ENCODE measurements at regions not wholly inside any gene's neighbourhood (a gene's known extent, or its start where the extent isn't known, plus 50 kb on each side); places are given as distances from the start of the nearest gene placed in this dataset.

DNA sequence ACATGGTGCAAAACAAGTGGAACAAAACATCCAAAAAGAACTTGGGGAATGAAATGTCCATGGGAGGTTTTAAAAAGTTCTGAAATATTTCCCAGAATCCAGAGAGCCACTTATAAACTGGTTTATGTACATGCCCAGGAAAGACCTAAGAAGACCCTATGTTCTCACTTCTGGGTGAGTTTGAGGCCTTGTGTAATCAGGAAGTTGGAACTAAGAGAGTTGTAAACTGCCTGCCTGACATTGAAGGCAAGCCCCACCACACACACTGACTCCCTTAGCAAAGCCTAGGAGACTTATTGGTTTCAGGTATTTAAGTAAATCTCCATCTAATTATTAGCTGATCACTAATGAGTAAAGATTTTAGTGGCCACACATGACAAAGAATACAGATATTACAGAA is 142.5 kb downstream of the LRIG3 start:
- Mint-ChIP-seq H3K27ac (no peak overlapping the region), H3K4me1 (no peaks in the 10 kb centered on the region), H3K4me3 (no peak overlapping the region), H3K9me3 (peaks cover 10% of the 10 kb centered on the region), H3K27me3 (ENCODE audit: low read depth) (no peaks in the 10 kb centered on the region), H3K36me3 (no peaks in the 10 kb centered on the region)
- no peak for DNase-seq (ENCODE audit: low spot score in 2 of 2, unreplicated experiment in 2 of 2)
- no peak for TF ChIP-seq CTCF (IDR thresholded peaks at IDR 0.05; ENCODE audit: unreplicated experiment)

GRCh38 chr12:58781609-58782008 is 138.7 kb downstream of the LRIG3 start:
- Mint-ChIP-seq H3K36me3 (no peaks in the 10 kb centered on the region), H3K9me3 (peaks cover 21% of the 10 kb centered on the region), H3K4me1 (no peaks in the 10 kb centered on the region), H3K4me3 (no peak overlapping the region), H3K27me3 (ENCODE audit: low read depth) (no peaks in the 10 kb centered on the region), H3K27ac (no peak overlapping the region)
- DNase-seq (ENCODE audit: low spot score in 2 of 2, unreplicated experiment in 2 of 2) = no peak
- TF ChIP-seq CTCF (IDR thresholded peaks at IDR 0.05; ENCODE audit: unreplicated experiment) = no peak

GRCh38 chr12:58787021-58787760 is 133.1 kb downstream of the LRIG3 start:
- peaks cover 21% of the 10 kb centered on the region for H3K9me3 Mint-ChIP-seq
- no peak overlapping the region for H3K27ac Mint-ChIP-seq

GRCh38 chr12:58794859-58795258 is 125.4 kb downstream of the LRIG3 start:
- no peak for DNase-seq (ENCODE audit: low spot score in 2 of 2, unreplicated experiment in 2 of 2)
- Mint-ChIP-seq H3K4me1 (no peaks in the 10 kb centered on the region), H3K36me3 (no peaks in the 10 kb centered on the region), H3K9me3 (peaks cover 25% of the 10 kb centered on the region), H3K27me3 (ENCODE audit: low read depth) (no peaks in the 10 kb centered on the region), H3K4me3 (no peak overlapping the region), H3K27ac (no peak overlapping the region)
- no peak for TF ChIP-seq CTCF (IDR thresholded peaks at IDR 0.05; ENCODE audit: unreplicated experiment)

More at GRCh38 chr12:58787021-58787760, 133.1 kb downstream of the LRIG3 start:
- no peaks in the 10 kb centered on the region for H3K27me3 Mint-ChIP-seq (ENCODE audit: low read depth)
- DNase-seq (ENCODE audit: low spot score in 2 of 2, unreplicated experiment in 2 of 2) = no peak
- no peaks in the 10 kb centered on the region for H3K4me1 Mint-ChIP-seq
- TF ChIP-seq CTCF (IDR thresholded peaks at IDR 0.05; ENCODE audit: unreplicated experiment) = no peak
- H3K4me3 Mint-ChIP-seq = no peak overlapping the region
- H3K36me3 Mint-ChIP-seq = no peaks in the 10 kb centered on the region

- Mint-ChIP-seq H3K9me3 (peaks cover 25% of the 10 kb centered on the region), H3K4me3 (no peak overlapping the region), H3K36me3 (no peaks in the 10 kb centered on the region), H3K27me3 (ENCODE audit: low read depth) (no peaks in the 10 kb centered on the region), H3K4me1 (no peaks in the 10 kb centered on the region), H3K27ac (no peak overlapping the region)
- TF ChIP-seq CTCF (IDR thresholded peaks at IDR 0.05; ENCODE audit: unreplicated experiment) = no peak
- DNase-seq (ENCODE audit: low spot score in 2 of 2, unreplicated experiment in 2 of 2) = no peak
These were observed 124.5 kb downstream of the LRIG3 start for GRCh38 chr12:58795825-58796224.
